ENCODE measurements at regions not wholly inside any gene's neighbourhood (a gene's known extent, or its start where the extent isn't known, plus 50 kb on each side); places are given as distances from the start of the nearest gene placed in this dataset.

DNA sequence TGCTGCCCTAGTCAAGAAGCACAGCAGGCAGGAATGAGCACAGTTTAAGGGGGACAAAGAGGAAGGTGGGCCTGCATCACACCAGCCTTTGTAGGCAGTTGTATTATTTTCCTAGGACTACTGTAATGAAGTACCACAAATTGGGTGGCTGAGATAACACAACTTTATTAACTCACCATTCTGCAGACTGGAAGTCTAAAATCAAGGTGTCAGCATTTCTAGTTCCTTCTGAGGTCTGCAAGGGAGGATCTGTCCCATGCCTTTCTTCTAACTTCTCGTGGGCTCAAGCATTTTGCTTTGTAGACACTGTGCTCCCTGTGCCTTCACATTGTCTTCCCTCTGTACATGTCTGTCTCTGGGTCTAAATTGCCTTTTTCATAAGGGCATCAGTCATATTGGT lies 488.5 kb upstream of the JARID2 start:
- Histone ChIP-seq H2AFZ (ENCODE audit: low read depth, low read length, severe bottlenecking) (no peak overlapping the region), H3K9me2 (replicated peaks; ENCODE audit: insufficient read depth, low read length) (no peaks in the 10 kb centered on the region), H4K20me1 (ENCODE audit: low read depth, low read length) (no peaks in the 10 kb centered on the region), H3K4me2 (ENCODE audit: low read depth, low read length, poor library complexity, severe bottlenecking) (no peak overlapping the region), H3K27me3 (ENCODE audit: low read length) (no peaks in the 10 kb centered on the region), H3K36me3 (ENCODE audit: low read length) (no peaks in the 10 kb centered on the region), H3K79me2 (ENCODE audit: insufficient read depth, low read length) (no peaks in the 10 kb centered on the region), H3K4me3 (ENCODE audit: insufficient read depth, low read length, poor library complexity, severe bottlenecking) (no peak overlapping the region), H3K9ac (ENCODE audit: low read length) (no peak overlapping the region), H3F3A (ENCODE audit: insufficient read depth) (no peaks in the 10 kb centered on the region), H3K27ac (ENCODE audit: low read depth, low read length) (no peak overlapping the region), H3K9me3 (ENCODE audit: insufficient read depth, low read length) (no peaks in the 10 kb centered on the region)
- TF ChIP-seq, protein P1, sequence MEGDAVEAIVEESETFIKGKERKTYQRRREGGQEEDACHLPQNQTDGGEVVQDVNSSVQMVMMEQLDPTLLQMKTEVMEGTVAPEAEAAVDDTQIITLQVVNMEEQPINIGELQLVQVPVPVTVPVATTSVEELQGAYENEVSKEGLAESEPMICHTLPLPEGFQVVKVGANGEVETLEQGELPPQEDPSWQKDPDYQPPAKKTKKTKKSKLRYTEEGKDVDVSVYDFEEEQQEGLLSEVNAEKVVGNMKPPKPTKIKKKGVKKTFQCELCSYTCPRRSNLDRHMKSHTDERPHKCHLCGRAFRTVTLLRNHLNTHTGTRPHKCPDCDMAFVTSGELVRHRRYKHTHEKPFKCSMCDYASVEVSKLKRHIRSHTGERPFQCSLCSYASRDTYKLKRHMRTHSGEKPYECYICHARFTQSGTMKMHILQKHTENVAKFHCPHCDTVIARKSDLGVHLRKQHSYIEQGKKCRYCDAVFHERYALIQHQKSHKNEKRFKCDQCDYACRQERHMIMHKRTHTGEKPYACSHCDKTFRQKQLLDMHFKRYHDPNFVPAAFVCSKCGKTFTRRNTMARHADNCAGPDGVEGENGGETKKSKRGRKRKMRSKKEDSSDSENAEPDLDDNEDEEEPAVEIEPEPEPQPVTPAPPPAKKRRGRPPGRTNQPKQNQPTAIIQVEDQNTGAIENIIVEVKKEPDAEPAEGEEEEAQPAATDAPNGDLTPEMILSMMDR (IDR thresholded peaks at IDR 0.05; ENCODE audit: insufficient read depth, low read length, poor library complexity, severe bottlenecking): no peak
- no peak for TF ChIP-seq EZH2phosphoT487 (conservative IDR thresholded peaks at IDR 0.05; ENCODE audit: low read length)

DNA sequence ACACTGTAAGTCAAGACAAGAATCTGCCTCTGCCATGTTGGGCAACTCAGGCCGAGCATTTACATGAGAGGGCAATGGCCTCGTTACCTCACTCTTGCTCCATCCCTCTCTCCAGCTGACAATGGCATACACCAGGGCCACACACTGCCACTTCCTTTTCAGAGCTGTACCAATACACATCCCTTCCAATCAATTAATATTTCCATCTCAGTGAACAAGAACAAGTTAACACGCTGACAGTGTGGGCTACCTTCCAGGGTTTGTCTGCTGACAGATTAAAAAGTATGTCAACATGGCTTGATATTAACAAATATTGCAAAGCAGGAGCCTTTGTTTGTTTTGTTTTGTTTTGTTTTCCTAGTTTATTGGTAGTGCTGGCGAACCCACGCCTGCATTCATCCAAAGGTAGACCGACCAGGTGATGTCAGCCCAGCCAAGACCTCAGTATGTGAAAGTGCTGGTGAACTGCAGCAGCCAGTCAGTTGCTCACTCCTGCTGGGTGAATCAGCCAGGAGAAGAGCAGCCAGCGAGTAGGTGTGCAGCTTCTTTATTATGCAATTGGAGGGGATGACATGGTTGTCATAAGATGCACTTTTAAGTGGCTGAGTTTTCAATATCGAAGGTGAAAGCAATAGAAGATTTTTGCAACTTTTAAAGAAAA lies 487.3 kb upstream of the JARID2 start:
- Histone ChIP-seq H3K9ac (ENCODE audit: low read length) (no peak overlapping the region), H3K4me2 (ENCODE audit: low read depth, low read length, poor library complexity, severe bottlenecking) (no peak overlapping the region), H3K27ac (ENCODE audit: low read depth, low read length) (no peak overlapping the region), H3K9me2 (replicated peaks; ENCODE audit: insufficient read depth, low read length) (no peaks in the 10 kb centered on the region), H3K4me3 (ENCODE audit: insufficient read depth, low read length, poor library complexity, severe bottlenecking) (no peak overlapping the region), H4K20me1 (ENCODE audit: low read depth, low read length) (no peaks in the 10 kb centered on the region), H2AFZ (ENCODE audit: low read depth, low read length, severe bottlenecking) (no peak overlapping the region), H3K27me3 (ENCODE audit: low read length) (0 out of 2 replicates have a peak, but pooled peaks cover 4% of the 10 kb centered on the region), H3K9me3 (ENCODE audit: insufficient read depth, low read length) (no peaks in the 10 kb centered on the region), H3K79me2 (ENCODE audit: insufficient read depth, low read length) (no peaks in the 10 kb centered on the region), H3F3A (ENCODE audit: insufficient read depth) (no peaks in the 10 kb centered on the region), H3K36me3 (ENCODE audit: low read length) (no peaks in the 10 kb centered on the region)
- TF ChIP-seq, protein P1 (IDR thresholded peaks at IDR 0.05; ENCODE audit: insufficient read depth, low read length, poor library complexity, severe bottlenecking): no peak
- TF ChIP-seq EZH2phosphoT487 (conservative IDR thresholded peaks at IDR 0.05; ENCODE audit: low read length): no peak

DNA sequence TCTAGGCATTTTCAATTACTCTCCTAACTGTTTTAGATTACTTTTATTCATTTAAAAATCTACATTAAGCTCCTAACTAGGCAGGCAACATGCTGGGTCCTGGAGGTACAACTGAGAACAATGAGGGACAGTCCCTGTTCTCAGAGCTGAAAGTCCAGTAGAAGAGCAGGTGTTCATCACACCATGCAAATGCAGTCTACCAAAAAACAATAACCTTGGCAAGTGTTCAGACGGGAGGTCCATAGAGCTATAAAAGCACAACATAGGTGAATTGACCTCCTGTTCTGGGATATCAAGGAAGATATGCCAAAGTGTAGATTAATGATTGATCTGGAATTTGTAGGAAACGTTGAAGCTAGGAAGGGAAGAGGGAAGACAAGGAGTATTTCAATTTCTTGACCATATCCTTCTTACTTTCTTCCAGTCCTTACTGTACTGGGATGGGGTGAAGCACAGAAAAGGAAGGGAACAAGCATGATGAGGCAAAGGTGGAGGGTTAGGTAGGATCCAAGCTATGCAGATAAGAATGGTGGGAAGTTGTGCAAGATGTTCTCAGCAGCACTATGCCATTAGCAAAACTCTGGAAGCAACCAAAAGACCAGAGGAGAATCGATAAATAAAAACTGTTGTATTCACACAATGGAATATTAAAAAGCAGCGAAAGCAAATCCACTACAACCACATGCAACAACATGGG lies 485.7 kb upstream of the JARID2 start:
- no peaks in the 10 kb centered on the region for H3K9me3 ChIP-seq (ENCODE audit: insufficient read depth, low read length)
- H3K27ac ChIP-seq (ENCODE audit: low read depth, low read length): no peak overlapping the region
- H3K4me3 ChIP-seq (ENCODE audit: insufficient read depth, low read length, poor library complexity, severe bottlenecking): no peak overlapping the region
- H3K79me2 ChIP-seq (ENCODE audit: insufficient read depth, low read length): no peaks in the 10 kb centered on the region
- no peak overlapping the region for H2AFZ ChIP-seq (ENCODE audit: low read depth, low read length, severe bottlenecking)
- H3K9me2 ChIP-seq (replicated peaks; ENCODE audit: insufficient read depth, low read length): no peaks in the 10 kb centered on the region
- TF ChIP-seq EZH2phosphoT487 (conservative IDR thresholded peaks at IDR 0.05; ENCODE audit: low read length): no peak
- TF ChIP-seq, protein P1 (IDR thresholded peaks at IDR 0.05; ENCODE audit: insufficient read depth, low read length, poor library complexity, severe bottlenecking): no peak
- no peak overlapping the region for H3K9ac ChIP-seq (ENCODE audit: low read length)
- H3K27me3 ChIP-seq (ENCODE audit: low read length): 0 out of 2 replicates have a peak, but pooled peaks cover 4% of the 10 kb centered on the region
- no peaks in the 10 kb centered on the region for H3K36me3 ChIP-seq (ENCODE audit: low read length)
- H3F3A ChIP-seq (ENCODE audit: insufficient read depth): no peaks in the 10 kb centered on the region
- no peaks in the 10 kb centered on the region for H4K20me1 ChIP-seq (ENCODE audit: low read depth, low read length)
- no peak overlapping the region for H3K4me2 ChIP-seq (ENCODE audit: low read depth, low read length, poor library complexity, severe bottlenecking)
